H1 (cell line): ENCODE measurements at regions not wholly inside any gene's neighbourhood (a gene's known extent, or its start where the extent isn't known, plus 50 kb on each side); places are given as distances from the start of the nearest gene placed in this dataset.

Experiments
- CHD7 ChIP-seq: fragments of 300-600 bp; sonication (generic); IDR thresholded peaks from 2 replicates; pipeline ENCODE4 v1.7.1; 2012; ENCODE audit warnings: low read length, moderate library complexity, mild to moderate bottlenecking, inconsistent platforms; ENCODE audit not compliant: insufficient replicate concordance
- EP300 ChIP-seq, 2 experiments: IDR thresholded peaks; 1 replicate in 1 of 2; 2 replicates in 1 of 2; pipeline ENCODE4 v1.6.1; 2011 to 2012; ENCODE audit warnings: low read depth in 2 of 2, low read length in 2 of 2, mild to moderate bottlenecking in 2 of 2, borderline replicate concordance in 1 of 2, inconsistent platforms in 1 of 2, moderate library complexity in 1 of 2
- GABPA ChIP-seq: IDR thresholded peaks from 2 replicates; pipeline ENCODE4 v1.6.1; 2011; ENCODE audit warnings: mild to moderate bottlenecking, low read length, moderate library complexity, borderline replicate concordance; ENCODE audit not compliant: insufficient read depth
- SIN3A ChIP-seq, 2 experiments: IDR thresholded peaks in 1 of 2; conservative IDR thresholded peaks in 1 of 2; 2 replicates each; pipeline ENCODE4 v1.6.1; 2011 to 2012; ENCODE audit warnings: low read length in 2 of 2, improper control_type of control experiment in 1 of 2, low read depth in 1 of 2, mild to moderate bottlenecking in 1 of 2
- SIX5 ChIP-seq: IDR thresholded peaks from 2 replicates; pipeline ENCODE4 v1.6.1; 2011; ENCODE audit warnings: mild to moderate bottlenecking, low read depth, low read length
- SP4 ChIP-seq: IDR thresholded peaks from 2 replicates; pipeline ENCODE4 v1.6.1; 2012; ENCODE audit warnings: low read length, inconsistent platforms
- TCF12 ChIP-seq: IDR thresholded peaks from 2 replicates; pipeline ENCODE4 v1.6.1; 2011; ENCODE audit warnings: low read depth, mild to moderate bottlenecking, low read length

- TF ChIP-seq CHD7 (no peak), SIX5 (no peak), EP300 (IDR thresholded peaks at IDR 0.05; ENCODE audit: borderline replicate concordance in 1 of 2, low read depth in 2 of 2, low read length in 2 of 2) (no peak), TCF12 (no peak), SIN3A (conservative IDR thresholded peaks at IDR 0.05 in 1 of 2, IDR thresholded peaks at IDR 0.05 in 1 of 2; ENCODE audit: low read depth in 1 of 2, low read length in 2 of 2) (no peak), GABPA (no peak), SP4 (no peak)
These were observed 457.2 kb upstream of the TMPO start (continued) for GRCh38 chr12:98058213-98058612.
